H9 (cell line): ENCODE measurements at regions not wholly inside any gene's neighbourhood (a gene's known extent, or its start where the extent isn't known, plus 50 kb on each side); places are given as distances from the start of the nearest gene placed in this dataset.

Source experiments
- DNase-seq: peaks from one replicate; pipeline ENCODE4 v3.0.0-alpha.2; 2017
- H2AFZ ChIP-seq: one replicate; pipeline ENCODE4 v1.6.1; 2013; ENCODE audit warnings: mild to moderate bottlenecking, low read length, control low read depth, moderate library complexity
- H2AK5ac ChIP-seq: 2 replicates; pipeline ENCODE4 v1.6.1; 2013; ENCODE audit warnings: low read length, control low read depth, mixed read lengths; ENCODE audit not compliant: insufficient read length
- H2BK120ac ChIP-seq: one replicate; pipeline ENCODE4 v1.6.1; 2013; ENCODE audit warnings: low read depth, mild to moderate bottlenecking, low read length, control low read depth, inconsistent platforms; ENCODE audit not compliant: poor library complexity, severe bottlenecking
- H2BK12ac ChIP-seq: 2 replicates; pipeline ENCODE4 v1.6.1; 2013; ENCODE audit warnings: low read length, control low read depth, mixed read lengths, low read depth; ENCODE audit not compliant: insufficient read length
- H2BK15ac ChIP-seq: 2 replicates; pipeline ENCODE4 v1.6.1; 2013; ENCODE audit warnings: low read depth, low read length, control low read depth
- H2BK20ac ChIP-seq: one replicate; pipeline ENCODE4 v1.6.1; 2013; ENCODE audit warnings: low read depth, mild to moderate bottlenecking, low read length, control low read depth, inconsistent platforms; ENCODE audit not compliant: poor library complexity, severe bottlenecking
- H2BK5ac ChIP-seq: 2 replicates; pipeline ENCODE4 v1.6.1; 2013; ENCODE audit warnings: low read length, control low read depth, mixed read lengths; ENCODE audit not compliant: insufficient read length
- H3K14ac ChIP-seq: 2 replicates; pipeline ENCODE4 v1.6.1; 2013; ENCODE audit warnings: low read length, control low read depth; ENCODE audit not compliant: insufficient read depth
- H3K18ac ChIP-seq: 2 replicates; pipeline ENCODE4 v1.6.1; 2013; ENCODE audit warnings: low read depth, mild to moderate bottlenecking, mixed read lengths, low read length, control low read depth; ENCODE audit not compliant: insufficient read length
- H3K23ac ChIP-seq: 2 replicates; pipeline ENCODE4 v1.6.1; 2013; ENCODE audit warnings: low read length, control low read depth, mixed read lengths, low read depth; ENCODE audit not compliant: insufficient read length
- H3K23me2 ChIP-seq: 2 replicates; pipeline ENCODE4 v1.6.1; 2013; ENCODE audit warnings: low read depth, mild to moderate bottlenecking, mixed read lengths, low read length, control low read depth; ENCODE audit not compliant: insufficient read length, poor library complexity, severe bottlenecking
- H3K27ac ChIP-seq: 2 replicates; pipeline ENCODE4 v1.5.1; 2013; ENCODE audit warnings: low read length, control low read depth, mixed read lengths, low read depth; ENCODE audit not compliant: insufficient read length
- H3K27me3 ChIP-seq: 2 replicates; pipeline ENCODE4 v1.6.1; 2013; ENCODE audit warnings: low read length, control low read depth, inconsistent platforms; ENCODE audit not compliant: insufficient read depth
- H3K4ac ChIP-seq: 2 replicates; pipeline ENCODE4 v1.6.1; 2013; ENCODE audit warnings: low read depth, mild to moderate bottlenecking, control low read depth, inconsistent platforms, low read length, moderate library complexity
- H3K4me1 ChIP-seq: 2 replicates; pipeline ENCODE4 v1.6.1; 2013; ENCODE audit warnings: low read length, control low read depth, inconsistent platforms; ENCODE audit not compliant: insufficient read depth
- H3K4me2 ChIP-seq: 2 replicates; pipeline ENCODE4 v1.6.1; 2013; ENCODE audit warnings: low read length, control low read depth, mixed read lengths; ENCODE audit not compliant: insufficient read length, insufficient read depth
- H3K56ac ChIP-seq: 2 replicates; pipeline ENCODE4 v1.6.1; 2013; ENCODE audit warnings: low read depth, mild to moderate bottlenecking, mixed read lengths, low read length, control low read depth; ENCODE audit not compliant: insufficient read length
- H3K79me1 ChIP-seq: 2 replicates; pipeline ENCODE4 v1.6.1; 2013; ENCODE audit warnings: low read depth, mild to moderate bottlenecking, moderate library complexity, low read length, control low read depth, inconsistent platforms; ENCODE audit not compliant: insufficient read depth, poor library complexity, severe bottlenecking
- H3K79me2 ChIP-seq: 2 replicates; pipeline ENCODE4 v1.6.1; 2013; ENCODE audit warnings: low read length, control low read depth, inconsistent platforms; ENCODE audit not compliant: insufficient read depth
- H3K9ac ChIP-seq: 2 replicates; pipeline ENCODE4 v1.6.1; 2013; ENCODE audit warnings: low read length, control low read depth, mixed read lengths; ENCODE audit not compliant: insufficient read length; ENCODE audit errors: extremely low read depth
- H3K9me3 ChIP-seq: one replicate; pipeline ENCODE4 v1.6.1; 2013; ENCODE audit warnings: low read depth, low read length, inconsistent platforms; ENCODE audit not compliant: control insufficient read depth
- H3T11ph ChIP-seq: one replicate; pipeline ENCODE4 v1.6.1; 2013; ENCODE audit warnings: mild to moderate bottlenecking, low read length, control low read depth, inconsistent platforms
- H4K20me1 ChIP-seq: one replicate; pipeline ENCODE4 v1.6.1; 2013; ENCODE audit not compliant: control insufficient read depth, insufficient read length, insufficient read depth
- H4K5ac ChIP-seq: 2 replicates; pipeline ENCODE4 v1.6.1; 2013; ENCODE audit warnings: low read depth, mild to moderate bottlenecking, mixed read lengths, low read length, control low read depth; ENCODE audit not compliant: insufficient read length
- H4K8ac ChIP-seq: replicated peaks from 2 replicates; pipeline ENCODE4 v1.6.1; 2013; ENCODE audit warnings: low read length, control low read depth, mixed read lengths, low read depth; ENCODE audit not compliant: insufficient read length
- H4K91ac ChIP-seq: 2 replicates; pipeline ENCODE4 v1.6.1; 2013; ENCODE audit warnings: low read depth, mild to moderate bottlenecking, moderate library complexity, mixed read lengths, low read length, control low read depth; ENCODE audit not compliant: insufficient read length
- H3K27ac Mint-ChIP-seq, 3 experiments: 2 replicates in 2 of 3; 3 replicates in 1 of 3; pipeline ENCODE4 v1.8.0; 2020 to 2021; ENCODE audit warnings: mixed read lengths in 3 of 3, mild to moderate bottlenecking in 1 of 3, moderate library complexity in 1 of 3
- H3K27me3 Mint-ChIP-seq: 2 replicates; pipeline ENCODE4 v1.8.0; 2021; ENCODE audit warnings: low read depth, mild to moderate bottlenecking, moderate library complexity, mixed read lengths
- H3K36me3 Mint-ChIP-seq, 3 experiments: 2 replicates in 2 of 3; 3 replicates in 1 of 3; pipeline ENCODE4 v1.8.0; 2020 to 2021; ENCODE audit warnings: low read depth in 3 of 3, mixed read lengths in 3 of 3; ENCODE audit not compliant: insufficient read depth in 1 of 3
- H3K4me1 Mint-ChIP-seq, 2 experiments: 2 replicates each; pipeline ENCODE4 v1.8.0; 2020; ENCODE audit warnings: mixed read lengths in 2 of 2
- H3K4me3 Mint-ChIP-seq, 2 experiments: 2 replicates in 1 of 2; 3 replicates in 1 of 2; pipeline ENCODE4 v1.8.0; 2020 to 2021; ENCODE audit warnings: mild to moderate bottlenecking in 2 of 2, mixed read lengths in 2 of 2, moderate library complexity in 1 of 2
- H3K9me3 Mint-ChIP-seq, 2 experiments: 2 replicates in 1 of 2; 3 replicates in 1 of 2; pipeline ENCODE4 v1.8.0; 2020; ENCODE audit warnings: mild to moderate bottlenecking in 2 of 2, mixed read lengths in 2 of 2, moderate library complexity in 1 of 2
- WGBS: extraction: QIAGEN DNeasy Blood & Tissue Kit; methylation state at CpG from one replicate; pipeline ENCODE4 v1.1.7; 2013; ENCODE audit warnings: missing lambda C conversion rate, low lambda C conversion rate, mixed read lengths; ENCODE audit not compliant: insufficient read length; ENCODE audit errors: extremely low coverage; 5-methylcytosine and 5-hydroxymethylcytosine counted together
- TF ChIP-seq, protein P1 (sequence below): fragments of 200-600 bp; sonication (generic); conservative IDR thresholded peaks from 3 replicates; pipeline ENCODE4 v1.8.0; 2021; ENCODE audit warnings: antibody characterized with exemption, mild to moderate bottlenecking

DNA sequence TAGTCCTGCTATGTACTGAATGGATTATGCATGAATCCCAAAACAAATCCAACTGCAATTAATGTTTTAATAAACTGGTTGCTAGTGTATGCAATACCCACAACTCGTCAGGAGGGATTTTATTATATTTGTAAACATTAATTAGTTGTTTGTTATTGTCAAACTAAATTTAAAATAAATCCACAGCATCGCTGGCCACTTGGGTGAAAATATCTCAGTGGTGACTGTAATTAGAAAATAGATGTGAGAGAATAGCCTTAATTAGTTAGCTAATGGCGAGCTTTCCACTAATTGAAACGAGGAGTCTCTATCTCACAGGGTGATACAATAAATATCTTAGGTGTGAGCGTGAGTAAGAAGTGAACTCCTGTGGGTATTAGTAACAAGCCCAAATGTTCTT, 176.8 kb downstream of the LINC00237 start:
- no peaks in the 10 kb centered on the region for H3K23me2 ChIP-seq

More for the DNA sequence above, 176.8 kb downstream of the LINC00237 start:
- H3K23ac ChIP-seq, result no peak overlapping the region
- no peak overlapping the region for H4K5ac ChIP-seq
- H3K4me2 ChIP-seq, result no peak overlapping the region
- no peaks in the 10 kb centered on the region for H3K79me2 ChIP-seq
- H3K4ac ChIP-seq, result no peak overlapping the region
- no CpG with 5 or more reads among the region's 5 CpGs for WGBS
- no peak overlapping the region for H3K18ac ChIP-seq
- H2BK12ac ChIP-seq, result no peak overlapping the region
- Mint-ChIP-seq H3K4me1 (peaks cover 7 to 10% of the 10 kb centered on the region in 2 experiments), H3K4me3 (no peak overlapping the region), H3K27ac (no peak overlapping the region), H3K27me3 (peaks cover 21% of the 10 kb centered on the region), H3K36me3 (no peaks in the 10 kb centered on the region; a peak in 1 of 7 replicates), H3K9me3 (no peaks in the 10 kb centered on the region)
- no peak overlapping the region for H2AFZ ChIP-seq
- H3K27ac ChIP-seq, result no peak overlapping the region
- no peak overlapping the region for H2BK15ac ChIP-seq
- H3K56ac ChIP-seq, result no peak overlapping the region
- no peaks in the 10 kb centered on the region for H3K4me1 ChIP-seq
- no peak overlapping the region for H3K9ac ChIP-seq
- no peak overlapping the region for H2BK5ac ChIP-seq
- H4K91ac ChIP-seq, result no peak overlapping the region
- H2BK20ac ChIP-seq, result no peak overlapping the region
- H4K8ac ChIP-seq, result no peak overlapping the region
- H2AK5ac ChIP-seq, result no peak overlapping the region
- no peak overlapping the region for H3K14ac ChIP-seq
- H3K79me1 ChIP-seq, result no peaks in the 10 kb centered on the region
- no peak for DNase-seq
- TF ChIP-seq, protein P1, sequence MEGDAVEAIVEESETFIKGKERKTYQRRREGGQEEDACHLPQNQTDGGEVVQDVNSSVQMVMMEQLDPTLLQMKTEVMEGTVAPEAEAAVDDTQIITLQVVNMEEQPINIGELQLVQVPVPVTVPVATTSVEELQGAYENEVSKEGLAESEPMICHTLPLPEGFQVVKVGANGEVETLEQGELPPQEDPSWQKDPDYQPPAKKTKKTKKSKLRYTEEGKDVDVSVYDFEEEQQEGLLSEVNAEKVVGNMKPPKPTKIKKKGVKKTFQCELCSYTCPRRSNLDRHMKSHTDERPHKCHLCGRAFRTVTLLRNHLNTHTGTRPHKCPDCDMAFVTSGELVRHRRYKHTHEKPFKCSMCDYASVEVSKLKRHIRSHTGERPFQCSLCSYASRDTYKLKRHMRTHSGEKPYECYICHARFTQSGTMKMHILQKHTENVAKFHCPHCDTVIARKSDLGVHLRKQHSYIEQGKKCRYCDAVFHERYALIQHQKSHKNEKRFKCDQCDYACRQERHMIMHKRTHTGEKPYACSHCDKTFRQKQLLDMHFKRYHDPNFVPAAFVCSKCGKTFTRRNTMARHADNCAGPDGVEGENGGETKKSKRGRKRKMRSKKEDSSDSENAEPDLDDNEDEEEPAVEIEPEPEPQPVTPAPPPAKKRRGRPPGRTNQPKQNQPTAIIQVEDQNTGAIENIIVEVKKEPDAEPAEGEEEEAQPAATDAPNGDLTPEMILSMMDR, result no peak
- no peak overlapping the region for H3T11ph ChIP-seq
- H2BK120ac ChIP-seq, result no peak overlapping the region
- H3K27me3 ChIP-seq, result no peaks in the 10 kb centered on the region
- no peaks in the 10 kb centered on the region for H4K20me1 ChIP-seq
- H3K9me3 ChIP-seq, result no peaks in the 10 kb centered on the region
